CD14-positive monocyte (primary cell): ENCODE measurements at regions not wholly inside any gene's neighbourhood (a gene's known extent, or its start where the extent isn't known, plus 50 kb on each side); places are given as distances from the start of the nearest gene placed in this dataset.
"Not testable (repeated sequence)": the region's sequence is repeated elsewhere in the genome, so short reads cannot be mapped to it uniquely, and the experiment has no call there.

Source experiments
- DNase-seq, 3 donors: peaks; one replicate each; pipeline ENCODE4 v3.0.0-alpha.2; 2011 to 2022
- H2AFZ ChIP-seq: 2 replicates; pipeline ENCODE4 v1.6.0; 2012; ENCODE audit warnings: mild to moderate bottlenecking, low read depth, low read length, inconsistent platforms; ENCODE audit not compliant: insufficient read depth, poor library complexity, severe bottlenecking
- H3K27ac ChIP-seq, 2 donors: 1 replicate in 1 of 2; 2 replicates in 1 of 2; pipeline ENCODE4 v1.5.1; 2012 to 2013; ENCODE audit warnings: low read length in 2 of 2, control low read depth in 1 of 2, inconsistent platforms in 1 of 2, low read depth in 1 of 2, mild to moderate bottlenecking in 1 of 2
- H3K27me3 ChIP-seq, 2 donors: one replicate each; pipeline versions ENCODE4 v1.6.0 to v1.6.1; 2011 to 2013; ENCODE audit warnings: low read length in 2 of 2; ENCODE audit not compliant: control insufficient read depth in 2 of 2, insufficient read depth in 2 of 2
- H3K36me3 ChIP-seq, 2 donors: replicated peaks in 1 of 2; 1 replicate in 1 of 2; 2 replicates in 1 of 2; pipeline versions ENCODE4 v1.5.1 to v1.6.1; 2012 to 2013; ENCODE audit warnings: low read length in 2 of 2, control low read depth in 1 of 2, inconsistent platforms in 1 of 2, mild to moderate bottlenecking in 1 of 2; ENCODE audit not compliant: insufficient read depth in 2 of 2, control insufficient read depth in 1 of 2
- H3K4me1 ChIP-seq, 2 donors: 1 replicate in 1 of 2; 2 replicates in 1 of 2; pipeline versions ENCODE4 v1.5.1 to v1.6.1; 2012 to 2013; ENCODE audit warnings: low read length in 2 of 2, control low read depth in 1 of 2, inconsistent platforms in 1 of 2, mild to moderate bottlenecking in 1 of 2, moderate library complexity in 1 of 2; ENCODE audit not compliant: insufficient read depth in 2 of 2, control insufficient read depth in 1 of 2
- H3K4me2 ChIP-seq: replicated peaks from 2 replicates; pipeline ENCODE3; 2012; ENCODE audit warnings: low read length, moderate library complexity, mild to moderate bottlenecking; ENCODE audit not compliant: poor library complexity, severe bottlenecking; ENCODE audit errors: extremely low read depth
- H3K4me3 ChIP-seq, 3 experiments: fragments of 200-600 bp in 1 of 3; sonication (generic) in 1 of 3; replicated peaks in 1 of 3; 1 replicate in 2 of 3; 2 replicates in 1 of 3; pipeline ENCODE4 v1.5.1; 2011 to 2013; ENCODE audit warnings: low read length in 3 of 3, mild to moderate bottlenecking in 3 of 3, control low read depth in 2 of 3, low read depth in 2 of 3, inconsistent platforms in 1 of 3, moderate library complexity in 1 of 3
- H3K79me2 ChIP-seq: 2 replicates; pipeline ENCODE4 v1.6.0; 2012; ENCODE audit warnings: mild to moderate bottlenecking, control low read depth, inconsistent platforms, low read length, moderate library complexity; ENCODE audit not compliant: insufficient read depth
- H3K9ac ChIP-seq: 2 replicates; pipeline ENCODE4 v1.6.0; 2017; ENCODE audit warnings: low read length, mild to moderate bottlenecking; ENCODE audit not compliant: insufficient read depth, poor library complexity, severe bottlenecking
- H3K9me3 ChIP-seq, 2 donors: replicated peaks in 1 of 2; 1 replicate in 1 of 2; 2 replicates in 1 of 2; pipeline versions ENCODE4 v1.5.1 to v1.6.1; 2012 to 2013; ENCODE audit warnings: low read length in 2 of 2, control low read depth in 1 of 2; ENCODE audit not compliant: control insufficient read depth in 1 of 2, insufficient read depth in 1 of 2
- H4K20me1 ChIP-seq: 2 replicates; pipeline ENCODE4 v1.6.0; 2012; ENCODE audit warnings: mild to moderate bottlenecking, low read length, control low read depth, moderate library complexity; ENCODE audit not compliant: insufficient read depth
- H3K27ac Mint-ChIP-seq, 7 donors: one replicate each; pipeline ENCODE4 v1.8.0; 2020; ENCODE audit warnings: mild to moderate bottlenecking in 7 of 7, mixed read lengths in 7 of 7, moderate library complexity in 6 of 7, inconsistent platforms in 2 of 7
- H3K27me3 Mint-ChIP-seq, 3 donors: one replicate each; pipeline ENCODE4 v1.8.0; 2021 to 2022; ENCODE audit warnings: low read depth in 3 of 3, mild to moderate bottlenecking in 3 of 3, mixed read lengths in 3 of 3, moderate library complexity in 3 of 3, inconsistent platforms in 1 of 3
- H3K36me3 Mint-ChIP-seq, 2 donors: one replicate each; pipeline ENCODE4 v1.8.0; 2020; ENCODE audit warnings: mixed read lengths in 2 of 2, inconsistent platforms in 1 of 2, mild to moderate bottlenecking in 1 of 2
- H3K4me1 Mint-ChIP-seq: one replicate; pipeline ENCODE4 v1.8.0; 2020; ENCODE audit warnings: mild to moderate bottlenecking, mixed read lengths
- H3K4me3 Mint-ChIP-seq, 2 donors: one replicate each; pipeline ENCODE4 v1.8.0; 2020; ENCODE audit warnings: mild to moderate bottlenecking in 2 of 2, mixed read lengths in 2 of 2, moderate library complexity in 1 of 2
- H3K9me3 Mint-ChIP-seq, 7 donors: one replicate each; pipeline ENCODE4 v1.8.0; 2020 to 2022; ENCODE audit warnings: mixed read lengths in 7 of 7, mild to moderate bottlenecking in 6 of 7, moderate library complexity in 6 of 7, inconsistent platforms in 2 of 7
- CTCF ChIP-seq: fragments of 200-600 bp; IDR thresholded peaks from one replicate; pipeline ENCODE4 v1.8.0; 2022; ENCODE audit warnings: antibody characterized with exemption, mild to moderate bottlenecking
- WGBS: methylation state at CpG from one replicate; pipeline ENCODE4 v1.1.5; 2013; ENCODE audit warnings: missing lambda C conversion rate; ENCODE audit not compliant: insufficient coverage; 5-methylcytosine and 5-hydroxymethylcytosine counted together
- intact Hi-C, 2 donors: fragments of 100-400 bp; cut with micrococcal nuclease; formaldehyde crosslinking; loops; one replicate each; pipeline versions ENCODE4 v1.15.0 to v1.15.1; 2023

GRCh38 chr3:194950906-194951628, 265.4 kb downstream of the FAM43A start:
- H3K36me3 Mint-ChIP-seq, result no peaks in the 10 kb centered on the region
- H3K27ac Mint-ChIP-seq, result no peak overlapping the region
- Histone ChIP-seq H3K4me3 (no peak overlapping the region), H3K4me2 (no peak overlapping the region), H3K9me3 (peaks cover 10 to 12% of the 10 kb centered on the region in 2 donors), H4K20me1 (no peaks in the 10 kb centered on the region), H3K36me3 (no peaks in the 10 kb centered on the region), H3K9ac (no peak overlapping the region), H3K27ac (no peak overlapping the region), H2AFZ (no peak overlapping the region), H3K27me3 (no peaks in the 10 kb centered on the region), H3K4me1 (peaks cover 6 to 11% of the 10 kb centered on the region in 2 donors), H3K79me2 (no peaks in the 10 kb centered on the region)
- H3K4me1 Mint-ChIP-seq, result peaks cover 23% of the 10 kb centered on the region
- no peak overlapping the region for H3K4me3 Mint-ChIP-seq
- no peak for DNase-seq
- intact Hi-C loops, result loop anchor here (5.0 to 10.0 kb wide), 2 partner anchors 266 to 269 kb away; partner anchors contain the start of gene FAM43A (in 1 of the 2)
- peaks cover 0 to 5% (median 2%) of the 10 kb centered on the region in 3 donors for H3K27me3 Mint-ChIP-seq
- no peak for TF ChIP-seq CTCF
- 98% methylated on average over 7 of the region's 18 CpGs for WGBS
- H3K9me3 Mint-ChIP-seq, result peaks cover 5 to 14% (median 11%) of the 10 kb centered on the region in 7 donors

GRCh38 chr3:194951629-194951920, 265.9 kb downstream of the FAM43A start:
- H3K27me3 ChIP-seq, H3K27ac Mint-ChIP-seq, H4K20me1 ChIP-seq, H3K36me3 ChIP-seq, H2AFZ ChIP-seq, H3K9ac ChIP-seq, H3K4me3 ChIP-seq, H3K36me3 Mint-ChIP-seq, H3K27me3 Mint-ChIP-seq, H3K79me2 ChIP-seq, H3K4me2 ChIP-seq, H3K27ac ChIP-seq, H3K4me3 Mint-ChIP-seq, DNase-seq: not testable (repeated sequence)
- Mint-ChIP-seq H3K9me3 (peaks cover 5 to 14% (median 11%) of the 10 kb centered on the region in 7 donors), H3K4me1 (peaks cover 21% of the 10 kb centered on the region)
- peaks cover 6 to 11% of the 10 kb centered on the region in 2 donors for H3K4me1 ChIP-seq
- H3K9me3 ChIP-seq, result peaks cover 10 to 12% of the 10 kb centered on the region in 2 donors
- intact Hi-C loops, result loop anchor here (5.0 to 10.0 kb wide), 2 partner anchors 267 to 269 kb away; partner anchors contain the start of gene FAM43A (in 1 of the 2)
- 98% methylated on average over 7 of the region's 9 CpGs for WGBS
